Activated naive CD4-positive, alpha-beta T cell treated with anti-CD3 and anti-CD28 coated beads, Interleukin-2, amount 10 ng/mL, durations not matched to agents 7 days and 5 days (primary cell): ENCODE measurements at regions not wholly inside any gene's neighbourhood (a gene's known extent, or its start where the extent isn't known, plus 50 kb on each side); places are given as distances from the start of the nearest gene placed in this dataset.

Experiments used
- CTCF ChIA-PET: fragments of 350-600 bp; sonication (Branson Sonifier 250); formaldehyde crosslinking; loops from one replicate; lab custom pipeline; 2021; ENCODE audit warnings: antibody characterized with exemption; lab: Charles Lee
- DNase-seq: peaks from one replicate; pipeline ENCODE4 v3.0.0-alpha.2; 2020
- H3K27ac Mint-ChIP-seq: one replicate; pipeline ENCODE4 v1.8.0; 2021; ENCODE audit warnings: mild to moderate bottlenecking, moderate library complexity, mixed read lengths
- H3K27me3 Mint-ChIP-seq: one replicate; pipeline ENCODE4 v1.8.0; 2021; ENCODE audit warnings: mild to moderate bottlenecking, mixed read lengths
- H3K36me3 Mint-ChIP-seq: one replicate; pipeline ENCODE4 v1.8.0; 2021; ENCODE audit warnings: mixed read lengths
- H3K4me1 Mint-ChIP-seq: one replicate; pipeline ENCODE4 v1.8.0; 2021; ENCODE audit warnings: mixed read lengths
- H3K4me3 Mint-ChIP-seq: one replicate; pipeline ENCODE4 v1.8.0; 2021; ENCODE audit warnings: mild to moderate bottlenecking, moderate library complexity, mixed read lengths
- H3K9me3 Mint-ChIP-seq: one replicate; pipeline ENCODE4 v1.8.0; 2021; ENCODE audit warnings: mixed read lengths

- no peak for DNase-seq
- Mint-ChIP-seq H3K4me3 (no peak overlapping the region), H3K27ac (no peak overlapping the region), H3K4me1 (no peaks in the 10 kb centered on the region), H3K9me3 (no peaks in the 10 kb centered on the region), H3K36me3 (no peaks in the 10 kb centered on the region), H3K27me3 (peaks cover 34% of the 10 kb centered on the region)
- CTCF ChIA-PET, result no interaction called here
Measured at GRCh38 chr5:148923023-148923422, 96.6 kb downstream of the ADRB2 start.

GRCh38 chr5:148924817-148925216 lies 98.4 kb downstream of the ADRB2 start:
- Mint-ChIP-seq H3K27me3 (peaks cover 34% of the 10 kb centered on the region), H3K4me3 (no peak overlapping the region), H3K9me3 (no peaks in the 10 kb centered on the region), H3K36me3 (no peaks in the 10 kb centered on the region), H3K27ac (no peak overlapping the region), H3K4me1 (no peaks in the 10 kb centered on the region)
- no peak for DNase-seq
- CTCF ChIA-PET, result no interaction called here

GRCh38 chr5:148926207-148926606 lies 99.8 kb downstream of the ADRB2 start:
- H3K4me1 Mint-ChIP-seq, result no peaks in the 10 kb centered on the region
- H3K27ac Mint-ChIP-seq, result no peak overlapping the region
- H3K4me3 Mint-ChIP-seq, result no peak overlapping the region
- no peaks in the 10 kb centered on the region for H3K36me3 Mint-ChIP-seq
- DNase-seq, result no peak
- CTCF ChIA-PET, result no interaction called here
- H3K9me3 Mint-ChIP-seq, result no peaks in the 10 kb centered on the region
- peaks cover 25% of the 10 kb centered on the region for H3K27me3 Mint-ChIP-seq

GRCh38 chr5:148927307-148927946 lies 101.0 kb downstream of the ADRB2 start:
- Mint-ChIP-seq H3K9me3 (no peaks in the 10 kb centered on the region), H3K27ac (no peak overlapping the region), H3K27me3 (peaks cover 20% of the 10 kb centered on the region), H3K4me1 (no peaks in the 10 kb centered on the region), H3K36me3 (no peaks in the 10 kb centered on the region), H3K4me3 (no peak overlapping the region)
- CTCF ChIA-PET, result no interaction called here
- DNase-seq, result no peak

- H3K27me3 Mint-ChIP-seq, result peaks cover 15% of the 10 kb centered on the region
- H3K4me3 Mint-ChIP-seq, result no peak overlapping the region
- no peaks in the 10 kb centered on the region for H3K9me3 Mint-ChIP-seq
- H3K27ac Mint-ChIP-seq, result no peak overlapping the region
- no peak for DNase-seq
- no peaks in the 10 kb centered on the region for H3K36me3 Mint-ChIP-seq
- CTCF ChIA-PET, result no interaction called here
- H3K4me1 Mint-ChIP-seq, result no peaks in the 10 kb centered on the region
Measured at GRCh38 chr5:148928141-148928540, 101.7 kb downstream of the ADRB2 start.

GRCh38 chr5:148931453-148932057 lies 105.1 kb downstream of the ADRB2 start:
- no peak for DNase-seq
- H3K4me3 Mint-ChIP-seq, result no peak overlapping the region
- no peaks in the 10 kb centered on the region for H3K4me1 Mint-ChIP-seq
- H3K27me3 Mint-ChIP-seq, result peaks cover 13% of the 10 kb centered on the region
- no peak overlapping the region for H3K27ac Mint-ChIP-seq
- H3K36me3 Mint-ChIP-seq, result no peaks in the 10 kb centered on the region
- CTCF ChIA-PET, result no interaction called here
- H3K9me3 Mint-ChIP-seq, result no peaks in the 10 kb centered on the region

- Mint-ChIP-seq H3K4me3 (no peak overlapping the region), H3K9me3 (no peaks in the 10 kb centered on the region), H3K4me1 (no peaks in the 10 kb centered on the region), H3K27ac (no peak overlapping the region), H3K27me3 (peaks cover 11% of the 10 kb centered on the region), H3K36me3 (no peaks in the 10 kb centered on the region)
- DNase-seq, result no peak
- CTCF ChIA-PET, result no interaction called here
Measured at GRCh38 chr5:148932355-148932935, 106.0 kb downstream of the ADRB2 start.

GRCh38 chr5:148933903-148934432 lies 107.6 kb downstream of the ADRB2 start:
- Mint-ChIP-seq H3K4me1 (no peaks in the 10 kb centered on the region), H3K4me3 (no peak overlapping the region), H3K27me3 (peaks cover 11% of the 10 kb centered on the region), H3K27ac (no peak overlapping the region), H3K9me3 (no peaks in the 10 kb centered on the region), H3K36me3 (no peaks in the 10 kb centered on the region)
- CTCF ChIA-PET, result no interaction called here
- DNase-seq, result no peak

- CTCF ChIA-PET, result no interaction called here
- Mint-ChIP-seq H3K4me3 (no peak overlapping the region), H3K4me1 (no peaks in the 10 kb centered on the region), H3K9me3 (no peaks in the 10 kb centered on the region), H3K27ac (no peak overlapping the region), H3K36me3 (no peaks in the 10 kb centered on the region), H3K27me3 (peaks cover 13% of the 10 kb centered on the region)
- no peak for DNase-seq
Measured at GRCh38 chr5:148934895-148935400, 108.5 kb downstream of the ADRB2 start.

- Mint-ChIP-seq H3K36me3 (no peaks in the 10 kb centered on the region), H3K27ac (no peak overlapping the region), H3K9me3 (no peaks in the 10 kb centered on the region), H3K4me3 (no peak overlapping the region), H3K27me3 (peaks cover 14% of the 10 kb centered on the region), H3K4me1 (no peaks in the 10 kb centered on the region)
- DNase-seq, result no peak
- CTCF ChIA-PET, result no interaction called here
Measured at GRCh38 chr5:148937239-148937638, 110.8 kb downstream of the ADRB2 start.

GRCh38 chr5:148937830-148938521 lies 111.6 kb downstream of the ADRB2 start:
- H3K27ac Mint-ChIP-seq, result no peak overlapping the region
- H3K4me1 Mint-ChIP-seq, result no peaks in the 10 kb centered on the region
- CTCF ChIA-PET, result no interaction called here
- H3K27me3 Mint-ChIP-seq, result peaks cover 14% of the 10 kb centered on the region
- no peak overlapping the region for H3K4me3 Mint-ChIP-seq
- DNase-seq, result no peak
- H3K9me3 Mint-ChIP-seq, result no peaks in the 10 kb centered on the region
- H3K36me3 Mint-ChIP-seq, result no peaks in the 10 kb centered on the region

- Mint-ChIP-seq H3K4me1 (no peaks in the 10 kb centered on the region), H3K27me3 (peaks cover 14% of the 10 kb centered on the region), H3K27ac (no peak overlapping the region), H3K36me3 (no peaks in the 10 kb centered on the region), H3K4me3 (no peak overlapping the region), H3K9me3 (no peaks in the 10 kb centered on the region)
- no peak for DNase-seq
- CTCF ChIA-PET, result no interaction called here
Measured at GRCh38 chr5:148938522-148938882, 112.1 kb downstream of the ADRB2 start.

GRCh38 chr5:148939676-148940075 lies 113.3 kb downstream of the ADRB2 start:
- DNase-seq, result no peak
- no peaks in the 10 kb centered on the region for H3K36me3 Mint-ChIP-seq
- CTCF ChIA-PET, result no interaction called here
- H3K27me3 Mint-ChIP-seq, result peaks cover 14% of the 10 kb centered on the region
- no peak overlapping the region for H3K4me3 Mint-ChIP-seq
- no peak overlapping the region for H3K27ac Mint-ChIP-seq
- H3K9me3 Mint-ChIP-seq, result no peaks in the 10 kb centered on the region
- H3K4me1 Mint-ChIP-seq, result no peaks in the 10 kb centered on the region

GRCh38 chr5:148941810-148942209 lies 115.4 kb downstream of the ADRB2 start:
- Mint-ChIP-seq H3K27me3 (peaks cover 14% of the 10 kb centered on the region), H3K9me3 (no peaks in the 10 kb centered on the region), H3K36me3 (no peaks in the 10 kb centered on the region), H3K27ac (no peak overlapping the region), H3K4me1 (no peaks in the 10 kb centered on the region), H3K4me3 (no peak overlapping the region)
- no peak for DNase-seq
- CTCF ChIA-PET, result no interaction called here
